GM10266 (cell line): ENCODE measurements at regions not wholly inside any gene's neighbourhood (a gene's known extent, or its start where the extent isn't known, plus 50 kb on each side); places are given as distances from the start of the nearest gene placed in this dataset.

ENCODE experiments used
- DNase-seq: peaks from one replicate; pipeline ENCODE4 v3.0.0; 2012; ENCODE audit errors: extremely low spot score
- TF ChIP-seq, protein P1 (sequence below): IDR thresholded peaks from 2 replicates; pipeline ENCODE4 v1.5.1; 2012; ENCODE audit warnings: mild to moderate bottlenecking, low read depth; ENCODE audit not compliant: control insufficient read depth, insufficient read depth; ENCODE audit errors: missing control alignments

DNA sequence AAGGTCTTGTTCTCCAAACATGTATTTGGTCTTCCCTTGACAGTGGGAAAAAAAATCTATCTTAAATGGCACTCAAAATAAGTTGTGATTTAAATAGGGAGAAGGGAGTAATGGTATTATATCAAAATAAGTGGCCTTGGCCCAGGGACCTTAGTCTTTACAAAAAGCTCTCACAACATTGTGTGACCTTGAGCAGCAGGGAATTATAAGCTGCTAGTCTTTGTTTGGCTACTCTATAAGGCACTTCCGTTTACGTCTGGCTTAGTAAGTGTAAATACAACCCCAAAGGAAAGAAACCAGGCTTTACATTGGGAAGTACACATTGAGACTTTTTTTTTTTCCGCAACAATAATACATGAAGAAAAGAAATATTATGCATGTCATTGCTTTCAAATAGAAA lies 734.0 kb upstream of the LINC00305 start:
- TF ChIP-seq, protein P1, sequence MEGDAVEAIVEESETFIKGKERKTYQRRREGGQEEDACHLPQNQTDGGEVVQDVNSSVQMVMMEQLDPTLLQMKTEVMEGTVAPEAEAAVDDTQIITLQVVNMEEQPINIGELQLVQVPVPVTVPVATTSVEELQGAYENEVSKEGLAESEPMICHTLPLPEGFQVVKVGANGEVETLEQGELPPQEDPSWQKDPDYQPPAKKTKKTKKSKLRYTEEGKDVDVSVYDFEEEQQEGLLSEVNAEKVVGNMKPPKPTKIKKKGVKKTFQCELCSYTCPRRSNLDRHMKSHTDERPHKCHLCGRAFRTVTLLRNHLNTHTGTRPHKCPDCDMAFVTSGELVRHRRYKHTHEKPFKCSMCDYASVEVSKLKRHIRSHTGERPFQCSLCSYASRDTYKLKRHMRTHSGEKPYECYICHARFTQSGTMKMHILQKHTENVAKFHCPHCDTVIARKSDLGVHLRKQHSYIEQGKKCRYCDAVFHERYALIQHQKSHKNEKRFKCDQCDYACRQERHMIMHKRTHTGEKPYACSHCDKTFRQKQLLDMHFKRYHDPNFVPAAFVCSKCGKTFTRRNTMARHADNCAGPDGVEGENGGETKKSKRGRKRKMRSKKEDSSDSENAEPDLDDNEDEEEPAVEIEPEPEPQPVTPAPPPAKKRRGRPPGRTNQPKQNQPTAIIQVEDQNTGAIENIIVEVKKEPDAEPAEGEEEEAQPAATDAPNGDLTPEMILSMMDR: no peak
- no peak for DNase-seq

DNA sequence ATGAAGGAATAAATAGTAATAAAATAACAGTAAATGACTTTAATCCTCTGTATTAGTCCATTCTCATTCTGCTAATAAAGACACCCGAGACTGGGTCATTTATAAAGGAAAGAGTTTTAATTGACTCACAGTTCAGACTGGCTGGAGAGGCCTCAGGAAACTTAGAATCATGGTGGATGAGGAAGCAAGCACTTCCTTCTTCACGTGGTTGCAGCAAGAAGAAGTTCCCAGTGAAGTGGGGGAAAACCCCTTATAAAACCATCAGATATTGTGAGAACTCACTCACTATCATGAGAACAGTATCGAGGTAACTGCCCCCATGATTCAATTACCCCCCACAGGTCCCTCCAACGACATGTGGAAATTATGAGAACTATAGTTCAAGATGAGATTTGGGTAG lies 727.9 kb upstream of the LINC00305 start:
- TF ChIP-seq, protein P1: no peak
- DNase-seq: no peak

DNA sequence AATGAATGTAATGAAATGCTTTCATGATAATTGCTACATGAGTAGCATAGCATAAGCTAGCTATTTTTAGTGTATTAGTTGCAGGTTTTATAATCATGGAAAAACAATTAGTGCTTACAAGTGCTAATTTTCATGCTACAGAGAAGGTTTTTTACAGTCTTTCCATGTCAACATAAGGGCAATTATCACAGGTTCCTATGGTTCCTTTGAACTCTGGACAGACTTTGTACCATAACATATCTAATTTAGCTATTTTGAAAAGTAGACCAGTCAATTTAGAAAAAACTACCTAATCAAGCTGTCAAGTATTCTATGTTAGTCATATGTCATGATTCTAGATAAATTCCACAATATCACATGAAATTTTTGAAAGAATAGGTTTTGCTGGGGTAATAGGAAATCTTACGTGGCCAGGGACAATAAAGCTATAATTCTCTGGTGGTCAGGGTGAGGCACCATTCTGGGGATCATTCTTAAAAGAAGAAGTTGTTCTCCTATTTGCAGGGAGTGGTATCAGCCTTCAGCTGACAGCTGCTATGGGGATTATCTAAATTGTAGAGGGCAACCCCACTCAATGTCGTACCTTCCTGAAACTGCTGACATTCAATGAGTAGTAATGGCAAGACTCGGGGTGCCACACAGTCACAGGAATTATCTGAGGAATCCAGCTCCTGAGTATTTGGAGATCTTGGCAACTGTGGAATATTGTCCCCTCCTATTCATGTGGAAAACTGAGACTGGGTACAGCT lies 724.0 kb upstream of the LINC00305 start:
- no peak for DNase-seq
- TF ChIP-seq, protein P1: no peak

DNA sequence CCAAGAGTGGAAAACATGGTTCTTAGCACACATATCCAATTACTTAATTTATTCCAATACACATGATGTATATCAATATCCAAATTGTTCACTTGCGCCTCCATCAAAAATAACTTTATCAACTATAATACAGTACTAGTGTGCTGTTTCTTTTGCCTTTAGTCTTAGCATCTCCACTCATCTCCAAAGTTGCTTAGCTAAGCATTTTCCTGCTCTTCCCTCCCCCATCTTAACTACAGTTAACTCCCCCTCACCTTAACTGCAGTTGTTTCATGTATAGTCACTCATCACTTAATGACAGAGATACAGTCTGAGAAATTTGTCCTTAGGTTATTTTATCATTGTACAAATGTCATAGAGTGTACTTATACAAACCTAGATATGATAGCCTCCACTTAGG lies 705.2 kb upstream of the LINC00305 start:
- TF ChIP-seq, protein P1: no peak

DNA sequence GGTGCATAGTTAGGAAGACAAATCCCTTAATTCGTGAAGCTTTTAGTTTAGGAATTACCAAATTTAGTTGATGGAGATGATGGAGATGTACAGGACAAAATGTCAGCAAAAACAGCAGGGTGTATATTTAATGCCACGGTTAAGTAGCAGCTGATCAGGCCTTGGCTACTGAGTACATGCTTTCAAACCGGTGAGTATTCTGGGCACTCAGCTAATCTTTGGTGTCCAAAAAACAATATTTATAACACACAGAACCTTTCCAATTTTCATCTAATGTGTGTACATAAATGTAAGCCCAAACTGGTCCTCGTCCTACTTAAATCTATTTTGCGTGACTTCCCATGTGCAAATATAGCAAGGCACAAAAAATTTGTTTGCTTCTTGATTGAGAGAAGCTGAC lies 703.4 kb upstream of the LINC00305 start:
- DNase-seq: no peak
- TF ChIP-seq, protein P1: no peak

More for the DNA sequence above, 705.2 kb upstream of the LINC00305 start:
- no peak for DNase-seq

DNA sequence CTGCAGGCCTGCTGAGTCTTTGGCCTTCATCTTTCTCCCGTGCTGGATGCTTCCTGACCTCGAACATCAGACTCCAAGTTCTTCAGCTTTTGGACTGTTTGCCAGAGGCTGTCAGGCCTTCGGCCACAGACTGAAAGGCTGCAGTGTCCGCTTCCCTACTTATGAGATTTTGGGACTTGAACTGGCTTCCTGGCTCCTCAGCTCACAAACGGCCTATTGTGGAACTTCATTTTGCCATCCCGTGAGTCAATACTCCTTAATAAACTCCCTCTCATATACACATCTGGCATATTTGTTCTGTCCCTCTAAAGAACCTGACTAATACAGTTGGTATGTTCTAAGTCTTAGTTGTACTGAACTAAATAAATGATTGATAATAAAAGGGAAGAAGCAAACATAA lies 702.8 kb upstream of the LINC00305 start:
- TF ChIP-seq, protein P1: no peak
- no peak for DNase-seq

DNA sequence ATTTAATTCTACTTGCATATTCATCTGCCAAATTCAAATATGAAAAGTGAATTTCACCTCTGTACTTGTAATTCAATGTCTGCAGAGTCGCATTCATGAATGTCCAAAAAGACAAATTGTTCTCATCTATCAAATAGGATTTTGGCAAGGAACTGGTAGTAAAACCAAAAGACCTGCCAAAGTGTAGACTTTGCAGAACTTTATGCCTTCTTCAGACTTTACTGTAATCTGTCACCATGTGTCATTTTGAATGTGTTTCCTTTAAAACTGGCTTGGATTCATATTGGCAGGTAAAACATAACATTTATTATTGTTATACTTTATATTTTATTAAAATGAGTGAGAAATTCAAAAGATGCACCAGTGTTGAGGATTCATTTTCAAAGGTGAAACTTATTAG lies 701.9 kb upstream of the LINC00305 start:
- TF ChIP-seq, protein P1: no peak
- no peak for DNase-seq
